Osteocyte (in vitro differentiated cells): ENCODE measurements at regions not wholly inside any gene's neighbourhood (a gene's known extent, or its start where the extent isn't known, plus 50 kb on each side); places are given as distances from the start of the nearest gene placed in this dataset.
A peak's percentile ranks its signal among the peaks of the same experiment; 100 is the strongest.

ENCODE experiments used
- DNase-seq: peaks from one replicate; pipeline ENCODE4 v3.0.0; 2021; ENCODE audit warnings: mixed read lengths; ENCODE audit not compliant: unreplicated experiment; ENCODE audit errors: extremely low spot score
- H3K27ac Mint-ChIP-seq: one replicate; pipeline ENCODE4 v1.8.0; 2021; ENCODE audit warnings: mild to moderate bottlenecking, mixed read lengths; ENCODE audit not compliant: unreplicated experiment
- H3K27me3 Mint-ChIP-seq: one replicate; pipeline ENCODE4 v1.8.0; 2021; ENCODE audit warnings: mixed read lengths; ENCODE audit not compliant: unreplicated experiment
- H3K36me3 Mint-ChIP-seq: one replicate; pipeline ENCODE4 v1.8.0; 2021; ENCODE audit warnings: mixed read lengths; ENCODE audit not compliant: unreplicated experiment
- H3K4me1 Mint-ChIP-seq: one replicate; pipeline ENCODE4 v1.8.0; 2021; ENCODE audit warnings: mixed read lengths; ENCODE audit not compliant: unreplicated experiment
- H3K4me3 Mint-ChIP-seq: one replicate; pipeline ENCODE4 v1.8.0; 2021; ENCODE audit warnings: mild to moderate bottlenecking, moderate library complexity, mixed read lengths; ENCODE audit not compliant: unreplicated experiment
- H3K9me3 Mint-ChIP-seq: one replicate; pipeline ENCODE4 v1.8.0; 2021; ENCODE audit warnings: mixed read lengths; ENCODE audit not compliant: unreplicated experiment
- TF ChIP-seq, protein P1 (sequence below): fragments of 200-600 bp; sonication (generic); IDR thresholded peaks from 2 replicates; pipeline ENCODE4 v1.5.0; 2021; ENCODE audit warnings: antibody characterized with exemption, mild to moderate bottlenecking, moderate library complexity

DNA sequence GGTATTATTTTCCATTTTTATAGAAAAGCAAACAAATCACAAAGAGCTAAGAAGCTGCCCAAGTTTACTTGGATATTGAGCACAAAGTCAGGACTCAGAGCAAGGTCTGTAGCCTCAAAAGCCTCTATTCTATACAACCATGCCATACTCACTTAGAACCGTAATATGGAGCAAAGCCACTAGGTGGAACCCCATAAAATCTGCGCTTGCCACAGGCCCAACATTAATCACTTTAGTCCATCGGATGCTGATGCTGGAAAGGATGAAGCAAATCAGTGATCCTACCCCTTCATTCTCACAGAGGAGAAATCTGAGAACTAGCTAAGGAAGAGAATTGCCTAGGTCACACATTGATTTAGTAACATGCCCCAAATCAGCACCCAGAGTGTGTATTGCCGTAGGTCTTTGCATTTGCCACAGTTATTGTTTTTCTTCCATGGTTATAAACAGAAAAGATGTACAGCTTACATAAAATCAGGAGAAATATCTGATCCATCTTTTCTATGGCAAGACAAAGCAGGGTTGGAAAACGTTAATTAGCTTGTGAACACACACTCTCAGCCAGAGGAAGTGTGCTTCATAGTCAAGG is 56.7 kb upstream of the RAB38 start:
- H3K4me3 Mint-ChIP-seq: no peak overlapping the region
- no peak overlapping the region for H3K27ac Mint-ChIP-seq
- no peaks in the 10 kb centered on the region for H3K36me3 Mint-ChIP-seq
- H3K27me3 Mint-ChIP-seq: peaks cover 7% of the 10 kb centered on the region
- no peaks in the 10 kb centered on the region for H3K4me1 Mint-ChIP-seq
- DNase-seq: no peak
- TF ChIP-seq, protein P1, sequence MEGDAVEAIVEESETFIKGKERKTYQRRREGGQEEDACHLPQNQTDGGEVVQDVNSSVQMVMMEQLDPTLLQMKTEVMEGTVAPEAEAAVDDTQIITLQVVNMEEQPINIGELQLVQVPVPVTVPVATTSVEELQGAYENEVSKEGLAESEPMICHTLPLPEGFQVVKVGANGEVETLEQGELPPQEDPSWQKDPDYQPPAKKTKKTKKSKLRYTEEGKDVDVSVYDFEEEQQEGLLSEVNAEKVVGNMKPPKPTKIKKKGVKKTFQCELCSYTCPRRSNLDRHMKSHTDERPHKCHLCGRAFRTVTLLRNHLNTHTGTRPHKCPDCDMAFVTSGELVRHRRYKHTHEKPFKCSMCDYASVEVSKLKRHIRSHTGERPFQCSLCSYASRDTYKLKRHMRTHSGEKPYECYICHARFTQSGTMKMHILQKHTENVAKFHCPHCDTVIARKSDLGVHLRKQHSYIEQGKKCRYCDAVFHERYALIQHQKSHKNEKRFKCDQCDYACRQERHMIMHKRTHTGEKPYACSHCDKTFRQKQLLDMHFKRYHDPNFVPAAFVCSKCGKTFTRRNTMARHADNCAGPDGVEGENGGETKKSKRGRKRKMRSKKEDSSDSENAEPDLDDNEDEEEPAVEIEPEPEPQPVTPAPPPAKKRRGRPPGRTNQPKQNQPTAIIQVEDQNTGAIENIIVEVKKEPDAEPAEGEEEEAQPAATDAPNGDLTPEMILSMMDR: peak; percentile 60
- peaks cover 28% of the 10 kb centered on the region for H3K9me3 Mint-ChIP-seq

DNA sequence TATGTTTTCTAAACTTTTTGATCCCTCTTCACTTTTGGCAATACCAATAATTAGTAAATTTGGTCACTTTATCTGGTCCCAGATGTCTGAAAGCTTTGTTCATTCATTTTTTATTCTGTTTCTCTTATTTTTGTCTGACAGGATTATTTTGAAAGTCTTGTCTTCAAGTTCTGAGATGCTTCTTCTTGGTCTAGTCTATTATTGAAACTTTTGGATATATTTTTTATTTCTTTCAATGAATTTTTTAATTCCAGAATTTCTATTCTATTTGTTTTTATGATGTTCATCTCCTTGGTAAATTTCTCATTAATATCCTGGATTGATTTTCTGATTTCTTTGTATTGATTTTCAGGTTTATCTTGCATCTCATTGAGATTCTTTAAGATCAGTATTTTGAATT is 54.1 kb upstream of the RAB38 start:
- H3K4me1 Mint-ChIP-seq: no peaks in the 10 kb centered on the region
- no peaks in the 10 kb centered on the region for H3K27me3 Mint-ChIP-seq
- H3K27ac Mint-ChIP-seq: no peak overlapping the region
- no peak for DNase-seq
- no peaks in the 10 kb centered on the region for H3K36me3 Mint-ChIP-seq
- H3K4me3 Mint-ChIP-seq: no peak overlapping the region
- H3K9me3 Mint-ChIP-seq: peaks cover 46% of the 10 kb centered on the region
- TF ChIP-seq, protein P1: no peak
